SJSA1 (cell line): ENCODE measurements at regions not wholly inside any gene's neighbourhood (a gene's known extent, or its start where the extent isn't known, plus 50 kb on each side); places are given as distances from the start of the nearest gene placed in this dataset.

Experiments used
- DNase-seq, 2 experiments: peaks; one replicate each; pipeline ENCODE4 v3.0.0-alpha.2; 2015 to 2020; ENCODE audit warnings: low spot score in 2 of 2, low read depth in 1 of 2
- H3K27ac ChIP-seq: fragments of 250-450 bp; sonication (Bioruptor Pico); 2 replicates; pipeline ENCODE4 v1.5.1; 2020; ENCODE audit warnings: mild to moderate bottlenecking, moderate library complexity
- H3K27me3 ChIP-seq: fragments of 250-450 bp; sonication (Bioruptor Pico); replicated peaks from 2 replicates; pipeline ENCODE4 v1.5.1; 2020; ENCODE audit warnings: mild to moderate bottlenecking, moderate library complexity
- H3K36me3 ChIP-seq: fragments of 250-450 bp; sonication (Bioruptor Pico); 2 replicates; pipeline ENCODE4 v1.5.1; 2020; ENCODE audit warnings: mild to moderate bottlenecking
- H3K4me1 ChIP-seq: fragments of 250-450 bp; sonication (Bioruptor Pico); replicated peaks from 2 replicates; pipeline ENCODE4 v1.6.1; 2021; ENCODE audit warnings: mild to moderate bottlenecking
- H3K4me3 ChIP-seq: fragments of 250-450 bp; sonication (Bioruptor Pico); 2 replicates; pipeline ENCODE4 v1.5.1; 2020; ENCODE audit warnings: mild to moderate bottlenecking
- H3K9me3 ChIP-seq: fragments of 250-450 bp; sonication (Bioruptor Pico); replicated peaks from 2 replicates; pipeline ENCODE4 v1.5.1; 2020; ENCODE audit warnings: mild to moderate bottlenecking

- Histone ChIP-seq H3K4me3 (no peak overlapping the region), H3K4me1 (peaks cover 45% of the 10 kb centered on the region), H3K36me3 (no peaks in the 10 kb centered on the region), H3K9me3 (no peaks in the 10 kb centered on the region; the same call in 1 of the 2 replicates), H3K27ac (peak overlapping the region; percentile 96), H3K27me3 (no peaks in the 10 kb centered on the region)
- DNase-seq = peak; percentile 70 to 88
Observed at GRCh38 chr18:10057894-10058791, 144.3 kb downstream of the VAPA start.

DNA sequence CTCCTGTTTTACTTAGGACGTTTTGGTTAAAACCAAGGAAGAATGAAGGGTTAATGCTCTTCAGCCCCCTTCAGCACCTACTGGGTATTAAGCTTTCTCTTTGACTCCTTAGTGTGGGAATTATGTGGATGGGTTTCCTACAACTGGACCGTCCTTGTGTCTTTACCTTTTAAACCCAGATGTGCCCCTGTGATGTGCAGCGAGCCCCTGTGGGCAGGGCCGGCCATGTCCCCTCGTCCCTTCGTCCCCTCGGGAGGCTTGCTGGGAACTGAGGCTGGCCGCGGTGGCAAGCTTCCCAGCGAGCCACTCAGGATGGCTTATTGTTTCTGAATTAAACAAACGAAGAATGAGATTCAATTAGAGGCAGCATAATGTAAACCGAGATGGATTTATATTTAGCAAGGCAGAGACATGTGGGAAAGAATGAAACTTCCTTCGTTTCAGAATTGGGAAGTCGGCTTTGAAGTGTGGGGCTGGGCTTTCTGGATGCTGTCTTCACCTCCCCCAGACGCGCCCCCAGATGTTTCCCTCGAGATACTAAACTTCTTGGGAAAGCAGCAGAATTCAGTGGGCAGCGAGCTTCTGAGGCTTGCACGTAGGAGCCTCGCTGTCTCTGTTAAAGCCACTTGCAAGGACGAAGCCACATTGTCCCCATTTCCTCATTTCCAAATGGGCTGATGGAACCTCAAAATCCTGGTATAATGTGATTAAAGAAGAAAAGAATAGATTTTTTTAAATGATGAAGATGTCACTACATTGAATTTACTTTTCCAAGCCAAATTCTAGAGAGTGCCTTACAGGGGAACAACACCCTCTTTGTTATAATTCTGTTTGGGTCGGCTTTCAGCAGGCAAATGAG is 146.0 kb downstream of the VAPA start:
- no peaks in the 10 kb centered on the region; the same call in 1 of the 2 replicates for H3K9me3 ChIP-seq

DNA sequence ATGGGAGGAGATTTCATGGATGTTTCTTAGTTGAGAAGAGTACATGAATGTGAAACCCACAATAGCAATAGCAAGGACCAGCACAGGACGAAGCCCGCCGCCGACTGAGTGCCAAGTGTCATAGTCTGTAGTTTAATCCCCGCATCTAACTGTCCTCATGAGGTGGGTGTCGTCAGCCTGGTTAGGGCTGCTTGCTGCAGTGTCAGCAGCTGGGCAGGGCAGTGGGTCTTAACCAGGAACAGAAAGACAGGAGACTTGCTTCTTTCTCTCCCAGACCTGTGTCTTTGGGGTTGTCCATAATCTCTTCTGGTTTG is 146.6 kb downstream of the VAPA start:
- no peak for DNase-seq
- Histone ChIP-seq H3K4me1 (peaks cover 44% of the 10 kb centered on the region), H3K27ac (no peak overlapping the region; the same call in 1 of the 2 replicates), H3K4me3 (no peak overlapping the region), H3K27me3 (no peaks in the 10 kb centered on the region), H3K36me3 (no peaks in the 10 kb centered on the region), H3K9me3 (no peaks in the 10 kb centered on the region; the same call in 1 of the 2 replicates)

More for the DNA sequence above, 146.0 kb downstream of the VAPA start:
- peak overlapping the region; percentile 7 for H3K27ac ChIP-seq
- no peak overlapping the region for H3K4me3 ChIP-seq
- DNase-seq = peak in 1 of 2 experiments; percentile 50
- H3K36me3 ChIP-seq = no peaks in the 10 kb centered on the region
- H3K4me1 ChIP-seq = peaks cover 44% of the 10 kb centered on the region
- H3K27me3 ChIP-seq = no peaks in the 10 kb centered on the region

DNA sequence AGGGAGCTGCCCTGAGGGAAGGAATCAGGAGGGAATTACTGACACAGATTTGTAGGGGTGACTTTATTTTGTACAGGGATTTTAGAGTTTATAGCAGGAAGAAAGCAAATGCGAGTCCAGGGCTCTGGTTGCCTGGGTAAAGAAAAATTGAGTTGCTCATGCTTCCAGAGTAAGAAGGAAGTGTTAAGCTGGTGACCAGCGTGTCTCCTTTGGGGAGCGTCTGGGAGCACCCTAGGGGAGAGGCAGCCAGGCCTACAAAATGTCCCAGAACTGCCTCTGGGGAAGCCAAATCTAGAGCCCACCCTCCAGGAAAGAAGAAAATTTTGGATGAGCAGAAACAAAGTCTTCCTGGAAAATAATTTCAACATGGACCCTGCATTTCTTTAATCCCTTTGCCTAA is 147.0 kb downstream of the VAPA start:
- H3K36me3 ChIP-seq = no peaks in the 10 kb centered on the region
- no peaks in the 10 kb centered on the region; the same call in 1 of the 2 replicates for H3K9me3 ChIP-seq
- H3K27ac ChIP-seq = no peak overlapping the region
- no peak for DNase-seq
- H3K27me3 ChIP-seq = no peaks in the 10 kb centered on the region
- H3K4me3 ChIP-seq = no peak overlapping the region
- H3K4me1 ChIP-seq = peaks cover 44% of the 10 kb centered on the region

DNA sequence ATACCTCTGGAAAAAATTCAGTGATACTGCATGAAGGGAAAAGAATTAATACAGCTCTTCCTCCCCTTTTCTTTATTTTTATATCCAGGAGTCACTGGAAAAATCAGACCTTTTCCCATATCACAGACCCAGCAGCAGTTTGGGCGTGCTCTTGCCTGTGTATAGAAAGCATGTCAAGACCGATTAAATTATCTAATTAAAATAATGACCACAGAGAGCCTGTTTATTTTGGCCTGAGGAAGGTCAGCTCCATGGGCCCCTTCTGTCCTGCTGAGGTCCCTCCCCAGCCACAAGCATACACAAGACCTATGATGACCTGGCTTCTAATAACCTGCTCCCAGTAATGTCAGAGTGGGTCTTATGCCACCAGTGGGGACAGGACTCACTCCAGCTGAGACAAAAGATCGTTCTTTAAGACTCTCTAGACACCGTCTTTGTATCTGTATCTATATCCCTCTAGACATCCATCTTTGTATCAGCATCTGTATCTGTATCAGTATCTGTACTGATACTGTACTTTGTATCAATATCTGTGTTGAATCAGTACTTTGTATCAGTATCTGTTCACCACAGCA is 147.8 kb downstream of the VAPA start:
- Histone ChIP-seq H3K4me3 (no peak overlapping the region), H3K9me3 (no peaks in the 10 kb centered on the region; the same call in 1 of the 2 replicates), H3K4me1 (peaks cover 41% of the 10 kb centered on the region), H3K27me3 (no peaks in the 10 kb centered on the region), H3K27ac (no peak overlapping the region), H3K36me3 (no peaks in the 10 kb centered on the region)
- DNase-seq = no peak

DNA sequence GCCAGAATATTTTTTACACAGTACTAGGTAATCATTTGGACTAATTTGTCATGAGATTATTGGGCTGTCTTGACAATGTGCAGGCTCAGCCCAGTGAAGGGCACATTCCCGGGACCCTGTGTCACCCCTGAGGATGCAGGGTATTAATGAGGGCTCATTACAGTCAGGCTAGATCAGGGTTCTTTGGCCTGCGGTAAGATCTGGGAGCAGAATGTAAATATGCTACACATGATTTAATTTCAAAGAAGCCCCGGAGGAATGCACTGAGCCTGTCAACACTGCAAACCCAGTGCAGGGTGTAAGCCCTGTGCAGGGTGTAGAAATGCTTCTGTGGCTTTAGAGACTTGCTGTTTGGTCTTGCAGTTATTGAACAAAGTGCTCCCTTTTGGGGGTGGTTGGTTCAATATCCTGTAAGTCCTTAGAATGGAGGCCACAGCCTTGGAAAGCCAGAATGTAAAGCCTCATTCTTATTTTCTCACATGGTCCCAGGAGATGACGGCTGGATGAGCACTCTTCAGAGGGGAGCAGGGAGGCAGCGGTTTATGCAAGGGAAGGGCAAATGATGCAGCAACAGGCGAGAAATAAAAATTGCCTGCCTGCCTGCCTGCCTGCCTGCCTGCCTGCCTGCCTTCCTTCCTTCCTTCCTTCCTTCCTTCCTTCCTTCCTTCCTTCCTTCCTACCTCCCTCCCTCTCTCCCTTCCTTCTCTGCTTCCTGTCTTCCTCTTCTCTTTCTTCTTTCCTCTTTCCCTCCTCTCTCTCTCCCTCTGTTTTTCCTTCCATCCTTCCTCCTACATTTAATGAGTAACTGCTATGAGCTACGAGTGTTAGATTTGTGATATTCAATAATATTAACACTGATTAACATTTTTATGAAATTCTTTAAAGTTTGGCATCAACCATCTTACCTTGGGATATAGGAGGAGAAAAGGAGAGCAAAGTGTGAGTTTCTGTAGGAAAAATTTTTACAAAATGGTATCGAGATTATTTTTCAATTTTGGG is 148.8 kb downstream of the VAPA start:
- DNase-seq = peak in 1 of 2 experiments; percentile 7
- H3K4me1 ChIP-seq = peaks cover 31% of the 10 kb centered on the region
- H3K9me3 ChIP-seq = no peaks in the 10 kb centered on the region
- no peak overlapping the region for H3K4me3 ChIP-seq
- H3K27me3 ChIP-seq = no peaks in the 10 kb centered on the region
- H3K36me3 ChIP-seq = no peaks in the 10 kb centered on the region
- H3K27ac ChIP-seq = no peak overlapping the region

- no peak for DNase-seq
- no peak overlapping the region for H3K27ac ChIP-seq
Observed at GRCh38 chr18:10063489-10063888, 149.7 kb downstream of the VAPA start.

DNA sequence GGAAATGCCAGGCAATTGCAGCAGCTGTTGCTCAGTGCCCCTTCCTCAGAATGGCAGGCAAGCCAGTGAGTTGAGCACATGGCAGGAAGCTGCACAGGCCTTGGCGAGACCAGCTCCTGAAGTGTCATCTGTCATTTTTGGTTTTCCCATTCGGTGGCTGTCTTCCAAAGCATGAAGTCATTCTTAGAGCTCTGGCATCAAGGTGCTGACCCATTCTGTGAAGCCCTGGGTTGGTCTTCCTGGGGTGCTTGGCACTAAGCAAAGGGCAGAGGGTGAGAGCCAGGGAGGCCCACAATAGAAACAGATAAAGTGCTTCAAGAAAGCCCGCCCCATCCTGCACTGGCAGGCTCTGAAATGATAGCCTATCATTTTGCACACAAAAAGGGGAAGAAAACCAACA is 150.5 kb downstream of the VAPA start:
- Histone ChIP-seq H3K27ac (no peak overlapping the region), H3K4me3 (no peak overlapping the region), H3K36me3 (no peaks in the 10 kb centered on the region), H3K27me3 (no peaks in the 10 kb centered on the region), H3K4me1 (peaks cover 14% of the 10 kb centered on the region), H3K9me3 (no peaks in the 10 kb centered on the region)
- no peak for DNase-seq

More at GRCh38 chr18:10063489-10063888, 149.7 kb downstream of the VAPA start:
- Histone ChIP-seq H3K9me3 (no peaks in the 10 kb centered on the region), H3K4me1 (peaks cover 22% of the 10 kb centered on the region), H3K36me3 (no peaks in the 10 kb centered on the region), H3K4me3 (no peak overlapping the region), H3K27me3 (no peaks in the 10 kb centered on the region)

- H3K27ac ChIP-seq = no peak overlapping the region
- peaks cover 4% of the 10 kb centered on the region for H3K4me1 ChIP-seq
- no peaks in the 10 kb centered on the region for H3K27me3 ChIP-seq
- no peaks in the 10 kb centered on the region for H3K9me3 ChIP-seq
- DNase-seq = no peak
- no peaks in the 10 kb centered on the region for H3K36me3 ChIP-seq
- no peak overlapping the region for H3K4me3 ChIP-seq
Observed at GRCh38 chr18:10065296-10065695, 151.5 kb downstream of the VAPA start.

DNA sequence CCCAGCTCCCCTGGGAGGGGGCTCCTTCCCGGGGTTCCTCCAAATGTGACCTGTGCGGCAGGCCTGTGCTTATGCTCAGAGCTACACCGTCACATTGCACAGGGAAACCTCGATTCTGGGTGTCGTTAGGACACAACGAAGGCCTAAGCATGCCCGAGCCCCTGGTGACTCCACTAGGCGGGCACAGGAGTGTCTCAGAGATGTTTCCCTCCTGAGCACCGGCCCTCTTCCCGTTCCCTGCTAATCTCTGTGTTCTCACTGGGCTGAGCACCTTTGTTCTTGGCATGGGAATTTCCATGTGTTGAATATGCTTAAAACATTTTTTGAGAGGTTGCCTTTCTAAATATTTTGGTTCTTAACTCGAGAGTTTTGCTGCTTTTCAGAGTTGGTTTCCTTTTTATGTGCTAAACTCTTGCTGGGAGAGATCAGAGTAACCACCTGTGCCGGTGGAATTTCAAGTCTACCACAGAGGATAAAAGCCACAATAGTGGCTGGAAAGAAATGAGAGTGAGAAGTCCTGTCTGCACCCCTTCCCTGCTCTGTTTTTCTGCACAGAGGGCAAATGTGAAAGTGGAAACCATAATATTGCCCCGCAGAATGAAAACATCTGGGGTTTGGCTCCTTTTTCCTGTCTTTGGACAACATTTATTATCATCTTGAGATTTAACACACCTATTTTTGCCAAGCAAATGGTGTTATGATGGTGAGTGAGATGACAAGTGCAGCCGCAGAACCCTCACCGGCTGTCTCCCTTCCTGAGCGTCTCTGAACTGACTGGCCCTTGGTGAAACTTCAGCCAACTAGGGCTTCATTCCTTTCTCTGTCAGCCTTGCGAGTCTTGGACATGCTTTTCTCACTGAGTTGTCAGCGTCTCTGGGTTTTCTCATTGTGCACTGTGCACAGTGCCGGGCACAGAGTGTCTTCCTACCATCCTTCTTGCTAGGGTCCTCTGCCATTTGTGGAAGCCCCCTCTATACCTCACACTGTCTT is 154.1 kb downstream of the VAPA start:
- DNase-seq = no peak
- Histone ChIP-seq H3K27ac (no peak overlapping the region), H3K4me1 (no peaks in the 10 kb centered on the region), H3K9me3 (no peaks in the 10 kb centered on the region), H3K4me3 (no peak overlapping the region), H3K27me3 (no peaks in the 10 kb centered on the region), H3K36me3 (no peaks in the 10 kb centered on the region)

DNA sequence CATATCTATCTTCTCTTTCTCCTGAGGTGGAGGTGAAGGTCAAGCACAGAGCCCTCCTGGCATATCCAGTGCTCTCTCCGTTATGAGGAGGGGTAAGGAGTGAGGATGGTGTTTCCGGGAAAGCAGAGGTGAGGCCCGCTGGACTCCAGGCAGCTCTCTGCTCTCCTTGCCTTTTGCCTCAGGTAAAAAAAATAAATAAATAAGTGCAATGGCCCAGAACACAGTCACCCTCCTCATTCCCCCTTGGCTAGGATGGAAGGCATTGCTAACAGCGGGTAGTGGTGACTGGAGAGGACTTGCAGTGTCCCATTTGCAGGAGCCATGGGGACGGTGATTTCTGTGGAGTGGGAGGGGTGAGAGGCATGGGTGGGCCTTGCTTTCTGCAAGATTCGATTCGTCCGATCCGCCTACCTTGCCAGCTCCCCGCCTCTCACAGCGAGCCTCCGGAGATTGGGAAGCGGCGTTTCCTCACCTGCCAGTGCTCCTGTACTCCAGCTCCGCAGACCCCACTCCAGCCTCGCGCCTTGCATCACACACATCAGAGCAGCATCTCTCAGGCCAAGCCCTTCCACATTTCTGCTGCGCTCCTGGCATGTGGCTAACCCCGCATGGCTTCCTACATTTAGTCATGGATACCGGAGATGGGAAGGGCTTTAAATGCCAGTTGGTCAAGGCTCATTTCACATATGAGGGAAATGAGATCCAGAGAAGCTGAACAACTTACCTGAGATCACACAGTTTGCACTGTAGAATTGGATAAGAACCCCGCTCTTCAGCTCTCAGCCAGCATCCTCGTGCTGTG is 155.2 kb downstream of the VAPA start:
- H3K27me3 ChIP-seq = no peaks in the 10 kb centered on the region

More for the DNA sequence above, 155.2 kb downstream of the VAPA start:
- no peaks in the 10 kb centered on the region for H3K36me3 ChIP-seq
- no peaks in the 10 kb centered on the region for H3K4me1 ChIP-seq
- H3K27ac ChIP-seq = no peak overlapping the region
- no peak for DNase-seq
- H3K4me3 ChIP-seq = no peak overlapping the region
- H3K9me3 ChIP-seq = no peaks in the 10 kb centered on the region
